GM12878 (cell line): ENCODE measurements at regions not wholly inside any gene's neighbourhood (a gene's known extent, or its start where the extent isn't known, plus 50 kb on each side); places are given as distances from the start of the nearest gene placed in this dataset.

Experiments
- ATF3 ChIP-seq: IDR thresholded peaks from 2 replicates; pipeline ENCODE4 v1.6.1; 2011; ENCODE audit warnings: low read depth, mild to moderate bottlenecking, low read length, moderate library complexity, borderline replicate concordance; ENCODE audit errors: extremely low read depth
- CTCF ChIP-seq, 3 experiments: IDR thresholded peaks in 2 of 3; conservative IDR thresholded peaks in 1 of 3; 2 replicates each; pipeline ENCODE4 v1.5.1; 2011; ENCODE audit warnings: low read depth in 3 of 3, low read length in 3 of 3, mild to moderate bottlenecking in 3 of 3, control low read depth in 2 of 3, moderate library complexity in 2 of 3, inconsistent platforms in 1 of 3, mixed read lengths in 1 of 3; ENCODE audit not compliant: control insufficient read depth in 2 of 3, insufficient read depth in 1 of 3; ENCODE audit errors: extremely low read depth in 1 of 3
- ZBED1 ChIP-seq: IDR thresholded peaks from 2 replicates; pipeline ENCODE4 v1.6.1; 2016; ENCODE audit warnings: borderline replicate concordance

- no peak for TF ChIP-seq CTCF (IDR thresholded peaks at IDR 0.05 in 2 of 3, conservative IDR thresholded peaks at IDR 0.05 in 1 of 3; ENCODE audit: control insufficient read depth in 2 of 3, extremely low read depth in 1 of 3, insufficient read depth in 1 of 3, low read depth in 3 of 3, low read length in 3 of 3)
- TF ChIP-seq ATF3, result no peak
- no peak for TF ChIP-seq ZBED1
Observed at GRCh38 chr3:177451864-177452830, 254.9 kb upstream of the TBL1XR1 start.
